GM19467 (cell line): ENCODE measurements at regions not wholly inside any gene's neighbourhood (a gene's known extent, or its start where the extent isn't known, plus 50 kb on each side); places are given as distances from the start of the nearest gene placed in this dataset.
"Not testable (repeated sequence)": the region's sequence is repeated elsewhere in the genome, so short reads cannot be mapped to it uniquely, and the experiment has no call there.

Source experiments
- ATAC-seq: cut with Tn5 transposase; IDR thresholded peaks from one replicate; pipeline ENCODE4 v1.9.1; 2021; ENCODE audit warnings: mild to moderate bottlenecking, moderate library complexity; ENCODE audit not compliant: unreplicated experiment

DNA sequence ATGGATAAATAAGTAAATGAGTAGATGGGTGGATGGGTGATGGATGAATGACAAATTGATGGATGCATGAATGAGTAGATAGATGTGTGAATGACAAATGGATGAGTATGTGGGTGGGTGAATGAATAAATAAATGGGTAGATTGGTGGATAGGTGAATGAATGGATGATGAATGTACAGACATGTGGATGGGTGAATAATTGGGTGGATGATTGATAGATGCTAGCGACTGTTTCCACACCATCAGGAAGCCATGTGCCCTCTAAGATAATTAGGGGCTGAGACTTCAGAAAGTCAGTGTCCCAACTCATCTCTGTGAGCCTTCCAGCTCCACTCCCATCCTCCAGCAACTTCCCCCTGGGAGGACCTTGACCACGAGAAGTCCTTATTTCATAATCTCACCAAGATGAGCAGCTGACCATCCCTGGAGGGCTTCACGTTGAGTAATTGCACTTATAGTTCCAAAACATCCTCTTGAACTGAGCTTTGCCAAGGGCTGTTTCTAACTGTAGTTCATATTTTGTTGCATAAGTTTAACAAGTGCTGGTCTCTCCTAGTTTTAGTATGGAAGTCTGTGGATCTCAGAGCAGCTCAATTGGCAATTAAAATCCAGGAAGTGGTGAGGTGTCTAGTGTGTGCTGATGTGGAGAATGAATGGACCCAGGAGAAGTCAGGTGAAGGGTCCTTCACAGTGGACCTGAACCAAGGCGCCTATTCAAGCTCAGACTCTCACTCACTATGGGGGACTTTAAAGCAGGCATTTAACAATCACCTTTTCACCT, 295.7 kb downstream of the ADGRD1 start:
- ATAC-seq: no peak

DNA sequence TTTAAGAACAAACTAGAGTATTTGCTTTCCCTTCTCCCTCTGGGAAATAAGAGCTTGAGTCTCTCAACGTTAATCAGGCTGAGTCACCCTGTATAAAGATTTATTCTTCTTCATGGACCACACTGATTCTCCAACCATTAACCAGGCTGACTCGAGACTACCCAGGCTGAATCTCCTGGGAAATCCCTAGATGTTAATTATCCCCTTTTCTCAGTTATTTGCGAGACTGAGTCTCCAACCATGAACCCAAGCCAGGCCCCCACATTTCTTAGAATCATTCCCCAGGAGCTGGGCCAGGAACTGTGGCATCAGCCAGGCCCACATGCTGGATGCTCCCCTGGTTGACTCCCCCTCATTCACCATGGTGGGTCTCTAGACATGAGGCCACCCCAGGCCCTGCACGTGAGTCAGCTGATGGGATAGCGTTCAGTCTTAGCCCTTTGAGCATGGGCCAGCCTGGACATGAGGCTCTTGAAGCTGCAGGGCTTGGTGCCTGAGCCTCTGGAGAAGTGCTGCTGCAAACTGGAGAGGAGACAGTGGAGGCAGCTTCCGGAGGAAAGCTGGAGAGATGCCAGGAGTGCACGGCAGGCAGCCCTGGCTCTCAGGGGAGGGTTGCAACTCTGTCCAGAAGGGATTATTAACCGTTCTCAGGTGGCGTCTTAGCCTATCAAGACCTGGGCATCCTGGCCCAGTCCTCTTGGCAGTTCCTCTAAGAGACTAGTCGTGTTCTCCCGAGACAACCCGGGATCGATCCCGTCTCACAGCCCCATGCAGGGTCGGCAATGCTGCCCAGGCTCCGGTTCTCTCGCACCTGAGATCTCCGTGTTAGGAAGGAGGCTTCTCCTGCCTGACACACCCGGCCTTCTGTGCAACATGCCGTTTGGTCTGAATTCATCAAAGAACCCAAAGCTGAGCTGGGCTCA, 296.6 kb downstream of the ADGRD1 start:
- no peak for ATAC-seq

DNA sequence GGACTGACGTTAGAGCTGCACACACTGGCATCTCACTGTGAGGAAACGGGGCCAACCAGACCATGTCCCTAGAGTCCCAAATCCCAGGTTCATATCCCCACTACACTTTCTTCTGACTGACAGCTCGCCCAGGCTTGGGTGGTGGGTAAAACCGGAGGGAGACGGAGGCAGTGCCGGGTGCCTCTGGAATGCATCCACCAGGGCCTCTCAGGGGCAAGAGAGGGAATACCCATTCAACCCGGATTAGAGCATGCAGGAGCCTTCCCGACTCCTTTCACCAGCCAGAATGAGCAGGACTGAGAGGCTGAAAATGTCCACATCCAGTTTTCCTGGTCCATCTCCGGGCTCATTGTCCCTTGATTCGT, 297.2 kb downstream of the ADGRD1 start:
- no peak for ATAC-seq

DNA sequence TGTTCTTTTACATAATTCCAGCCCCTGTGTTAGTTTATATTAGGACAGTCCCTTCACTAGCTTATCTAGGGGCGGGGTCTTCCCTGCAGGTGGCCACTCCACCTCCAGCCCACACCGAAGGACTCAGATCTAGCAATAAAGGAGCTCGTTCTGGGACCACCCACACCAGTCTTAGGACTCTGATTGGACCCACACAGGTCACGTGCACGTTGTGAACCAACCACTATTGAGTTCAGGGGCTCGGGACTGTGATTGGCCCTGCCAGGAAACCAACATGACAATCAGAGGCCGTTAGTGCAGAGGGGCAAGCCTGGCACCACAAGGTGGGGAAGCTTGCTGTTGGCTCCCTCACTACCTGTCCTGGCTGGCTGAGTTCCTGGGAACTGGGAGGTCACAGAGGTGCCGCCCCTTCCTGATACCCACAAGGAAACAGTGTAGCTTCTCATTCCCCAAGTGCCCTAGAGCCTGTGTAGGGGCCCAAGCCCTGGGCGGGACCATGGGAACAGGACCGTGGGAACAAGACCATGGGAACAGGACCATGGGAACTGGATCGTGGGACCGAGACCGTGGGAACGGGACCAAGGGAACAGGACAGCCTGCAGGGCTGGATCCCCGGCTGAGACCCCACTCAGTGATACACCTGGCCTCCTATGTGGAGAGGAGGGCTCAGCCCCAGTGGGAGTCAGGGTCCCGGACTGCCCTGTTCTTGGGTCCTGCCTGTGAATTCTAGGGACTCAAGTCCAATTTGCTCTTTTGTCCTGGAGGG, 297.8 kb downstream of the ADGRD1 start:
- no peak for ATAC-seq

DNA sequence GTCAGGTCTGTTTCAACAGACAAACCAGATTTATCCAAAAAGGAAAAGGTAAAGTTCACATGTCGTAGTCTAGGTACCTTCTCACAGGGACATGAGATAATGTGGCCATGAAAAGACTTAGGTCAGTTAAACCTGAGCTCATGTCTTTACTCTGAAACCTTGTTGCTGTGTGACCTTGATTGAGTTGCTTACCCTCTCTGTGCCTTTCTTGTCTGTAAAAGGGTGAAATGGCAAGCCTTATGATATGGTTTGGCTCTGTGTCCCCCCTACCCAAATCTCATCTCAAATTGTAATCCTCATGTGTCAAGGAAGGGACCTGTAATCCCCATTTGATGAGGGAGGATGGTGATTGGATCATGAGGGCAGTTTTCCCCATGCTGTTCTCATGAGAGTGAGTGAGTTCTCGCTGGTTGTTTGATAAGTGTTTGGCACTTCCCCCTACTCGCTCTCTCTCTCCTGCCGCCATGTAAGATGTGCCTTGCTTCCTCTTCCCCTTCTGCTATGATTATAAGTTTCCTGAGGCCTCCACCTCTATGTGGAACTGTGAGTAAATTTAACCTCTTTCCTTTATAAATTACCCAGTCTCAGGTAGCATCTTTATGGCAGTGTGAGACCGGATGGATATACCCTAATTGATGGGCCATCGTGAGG, 299.8 kb downstream of the ADGRD1 start:
- no peak for ATAC-seq

DNA sequence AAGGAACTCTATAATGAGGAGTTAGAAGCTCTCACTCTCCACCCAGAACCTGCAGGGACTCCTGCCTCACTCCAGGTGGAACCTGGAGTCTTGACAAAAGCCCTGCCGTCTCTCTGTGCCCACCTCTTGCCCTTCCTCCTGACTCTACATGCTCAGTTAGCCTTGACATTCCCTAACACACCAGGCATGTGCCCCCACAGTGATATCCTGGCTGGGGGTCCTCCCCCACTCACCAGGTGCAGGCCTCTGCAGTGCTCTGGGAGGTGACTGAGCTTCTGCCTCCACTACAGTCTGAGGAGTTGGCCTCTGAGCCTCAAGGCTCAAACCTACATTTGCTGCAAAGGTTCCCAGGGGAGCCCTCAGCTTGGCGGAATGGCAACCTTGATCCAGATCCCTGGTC, 300.7 kb downstream of the ADGRD1 start:
- no peak for ATAC-seq

DNA sequence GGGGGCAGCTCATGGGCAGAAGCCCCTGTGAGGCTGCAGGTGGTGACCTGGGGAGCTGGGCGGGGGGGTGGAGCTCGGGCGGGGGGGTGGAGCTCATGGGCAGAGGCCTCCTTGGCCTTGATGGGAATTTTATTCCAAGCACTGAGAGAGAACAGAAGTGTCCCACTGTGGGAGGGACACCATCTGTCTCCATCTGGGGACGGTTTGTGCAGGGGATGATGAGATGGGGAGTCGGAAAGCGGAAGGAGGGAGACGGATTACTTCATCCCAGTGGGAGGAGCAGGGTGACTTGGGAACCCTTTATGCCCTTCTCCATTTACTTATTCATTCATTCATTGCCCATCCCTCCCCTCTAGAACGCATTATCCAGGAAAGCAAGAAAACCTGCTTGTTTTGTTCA, 304.7 kb downstream of the ADGRD1 start:
- ATAC-seq: no peak

DNA sequence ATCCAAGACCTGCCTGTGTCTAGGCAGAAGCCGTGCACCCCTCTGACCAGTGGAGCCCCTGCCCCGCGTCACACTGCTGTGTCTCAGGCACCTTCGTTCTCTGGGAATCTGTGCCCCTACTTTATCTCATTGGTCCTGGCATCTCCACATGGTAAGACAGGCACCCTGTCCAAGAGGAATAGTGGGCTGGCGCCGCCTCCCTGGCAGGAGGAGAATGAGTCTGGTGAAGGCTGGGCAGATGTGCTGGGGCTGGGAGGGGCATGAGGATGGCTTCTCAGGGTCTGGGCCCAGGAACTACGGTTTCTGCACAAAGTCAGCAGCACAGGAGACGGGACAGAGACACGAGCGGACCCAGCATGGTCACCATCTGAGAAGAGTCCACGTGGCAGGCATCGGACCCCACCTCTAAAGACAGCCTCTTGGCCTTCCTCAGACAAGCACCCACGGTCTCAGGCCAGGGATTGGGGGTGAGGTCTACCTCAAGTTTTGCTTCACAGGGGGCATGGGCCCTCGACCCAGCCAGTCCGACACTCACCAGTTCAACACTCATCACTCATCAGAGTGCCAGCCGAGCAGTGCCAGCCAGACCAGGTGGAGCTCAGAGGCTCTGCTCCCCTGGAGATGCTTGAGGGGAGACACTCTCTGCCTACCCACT, 306.7 kb downstream of the ADGRD1 start:
- ATAC-seq: no peak

DNA sequence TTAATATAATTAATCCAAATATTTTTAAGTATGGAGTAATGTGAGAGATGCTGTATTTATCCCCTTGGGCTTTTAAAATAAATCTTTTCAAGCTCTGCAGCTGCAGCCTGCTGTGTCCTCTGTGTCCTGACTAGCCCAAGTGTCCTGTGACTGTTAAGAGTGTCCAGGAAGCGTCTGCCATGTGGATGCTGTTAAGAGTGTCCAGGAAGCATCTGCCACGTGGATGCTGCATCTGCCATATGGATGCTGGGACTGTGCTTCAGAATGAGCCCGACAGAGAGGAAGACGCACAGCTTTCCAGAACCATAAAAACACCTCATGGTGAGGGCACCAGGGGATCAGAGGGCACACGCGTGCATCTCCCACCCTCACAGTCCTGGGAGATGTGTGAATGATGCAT, 307.2 kb downstream of the ADGRD1 start:
- ATAC-seq: no peak

DNA sequence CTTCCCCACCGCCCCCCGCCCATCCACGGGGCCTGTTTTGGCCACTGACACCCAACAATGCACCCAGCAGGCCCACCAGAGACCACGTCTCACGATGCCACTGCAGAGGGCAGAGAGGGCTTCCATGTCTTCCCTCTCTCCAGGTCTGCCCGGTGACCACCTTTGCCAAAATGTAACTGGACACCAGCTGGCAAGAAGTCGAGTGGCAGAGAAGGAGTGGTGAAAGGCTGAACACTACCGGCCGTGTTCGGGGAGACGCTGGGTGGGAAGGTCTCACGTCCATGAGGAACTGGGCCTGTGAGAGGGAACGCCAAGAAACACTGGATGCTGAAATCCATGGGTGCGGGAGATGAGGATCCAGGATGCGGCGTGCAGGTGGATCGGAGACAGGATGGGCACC, 308.2 kb downstream of the ADGRD1 start:
- ATAC-seq: no peak

DNA sequence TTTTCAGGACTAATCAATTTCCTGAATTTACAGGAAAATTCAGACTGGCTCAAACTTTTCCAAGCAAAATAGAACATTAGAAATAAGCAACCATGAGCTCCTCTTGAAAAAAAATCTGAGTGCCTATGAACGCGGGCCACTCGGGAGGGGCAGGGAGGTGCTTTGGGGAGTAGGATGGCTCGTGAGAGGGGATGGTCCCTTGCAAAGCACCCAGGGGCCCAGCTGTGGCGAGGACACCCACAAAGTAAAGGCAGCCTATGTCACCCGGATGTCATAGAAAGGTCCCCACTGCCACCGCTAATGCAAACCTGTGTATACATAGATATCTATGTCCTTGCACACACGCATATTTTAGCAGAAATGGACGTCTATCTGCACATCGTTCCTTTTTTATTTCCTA, 309.9 kb downstream of the ADGRD1 start:
- ATAC-seq: no peak

DNA sequence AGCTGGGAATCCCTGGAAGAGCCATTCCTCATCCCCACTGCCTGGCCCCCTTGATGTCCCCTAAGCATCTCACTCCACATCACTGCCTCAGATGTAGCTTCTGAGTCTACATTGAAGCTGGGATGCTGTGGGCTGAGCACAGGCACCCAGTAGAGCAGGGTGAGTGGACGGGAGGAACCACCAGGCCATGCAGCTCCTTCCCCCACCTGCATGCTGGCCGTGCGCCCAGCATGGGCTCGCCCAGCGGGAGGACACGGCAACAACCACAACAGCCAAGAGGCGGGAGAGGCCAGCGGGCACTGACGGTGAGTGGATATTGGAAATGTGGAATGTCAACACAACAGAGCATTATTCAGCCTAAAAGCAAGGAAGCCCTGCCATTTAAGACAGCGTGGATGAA, 310.9 kb downstream of the ADGRD1 start:
- ATAC-seq: no peak

DNA sequence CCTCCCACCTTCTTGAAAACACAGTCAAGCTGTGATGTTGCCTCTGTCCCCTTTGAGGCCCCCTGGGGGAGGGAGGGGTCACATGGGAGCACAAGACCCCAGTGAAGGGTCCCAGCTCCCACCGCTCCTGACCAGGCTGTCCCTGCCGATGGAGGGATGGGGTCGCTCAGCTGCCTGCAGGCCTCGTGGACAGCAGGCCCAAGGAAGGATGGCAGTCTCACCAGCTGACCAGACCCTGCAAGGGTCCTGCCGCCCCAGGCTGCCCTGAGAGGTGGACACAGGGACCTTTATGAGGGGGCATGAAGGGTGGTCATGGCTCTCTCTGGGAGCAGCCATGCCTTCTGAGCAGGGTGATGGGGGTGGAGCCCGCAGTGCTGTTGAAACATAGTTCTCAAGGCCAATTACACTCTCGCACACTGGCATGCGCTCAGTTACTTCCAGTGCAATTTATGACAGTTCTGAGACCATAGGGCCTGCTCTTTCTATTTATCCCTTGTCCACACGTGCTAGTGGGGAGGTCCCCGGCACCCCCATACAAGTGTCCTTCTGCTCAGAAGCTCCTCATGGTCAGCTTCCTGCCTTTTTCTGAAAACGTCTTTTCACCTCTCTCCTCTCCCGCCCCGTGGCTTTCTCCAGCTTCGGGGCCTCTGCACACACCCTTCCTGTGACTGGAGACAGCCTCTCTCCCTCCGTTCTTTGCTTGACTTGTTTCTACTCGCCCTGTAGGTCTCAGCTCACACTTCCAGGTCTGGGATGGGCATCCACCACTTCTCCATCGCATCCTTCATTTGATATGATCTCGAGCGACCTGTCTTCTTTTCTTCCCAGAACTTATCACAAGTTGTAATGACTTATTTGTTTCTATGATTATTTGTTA, 313.1 kb downstream of the ADGRD1 start:
- no peak for ATAC-seq

DNA sequence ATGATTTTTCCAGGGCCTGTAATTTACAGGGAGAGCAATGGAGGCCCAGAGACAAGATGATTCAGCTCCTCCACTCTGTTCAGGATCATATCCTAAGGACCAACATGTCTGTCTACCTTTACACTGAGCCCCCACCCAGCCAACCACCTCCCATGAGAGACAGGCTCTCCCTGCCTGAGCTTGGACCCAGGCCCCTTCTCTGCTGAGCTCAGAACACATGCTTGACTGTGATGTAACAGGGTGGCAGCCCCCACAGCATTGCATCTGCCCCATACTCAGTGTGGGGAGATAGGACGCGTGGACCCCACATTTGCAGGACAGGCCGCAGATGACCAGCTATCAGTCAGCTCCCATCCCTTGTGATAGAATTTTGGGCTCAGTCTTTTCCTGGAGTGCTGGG, 313.9 kb downstream of the ADGRD1 start:
- ATAC-seq: no peak

DNA sequence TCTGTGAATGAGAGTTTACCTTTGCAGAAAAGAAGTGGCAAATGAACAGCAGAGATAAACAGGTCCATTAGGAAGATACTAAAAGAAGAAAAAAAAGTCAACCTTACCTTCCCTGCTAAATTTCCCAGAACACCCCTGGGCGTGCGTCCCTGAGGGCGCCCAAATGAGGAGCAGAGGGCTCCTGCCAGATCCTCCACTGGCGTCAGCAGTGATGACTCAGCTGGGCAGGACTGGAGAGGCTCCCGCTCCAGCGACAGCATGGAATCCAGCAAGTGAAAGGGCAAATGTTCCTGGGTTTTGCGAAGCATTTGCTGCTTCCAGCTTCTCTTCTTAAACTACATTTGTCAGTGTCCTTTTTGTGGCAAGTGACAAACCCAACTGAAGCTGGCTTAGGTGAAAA, 314.4 kb downstream of the ADGRD1 start:
- ATAC-seq: not testable (repeated sequence)

DNA sequence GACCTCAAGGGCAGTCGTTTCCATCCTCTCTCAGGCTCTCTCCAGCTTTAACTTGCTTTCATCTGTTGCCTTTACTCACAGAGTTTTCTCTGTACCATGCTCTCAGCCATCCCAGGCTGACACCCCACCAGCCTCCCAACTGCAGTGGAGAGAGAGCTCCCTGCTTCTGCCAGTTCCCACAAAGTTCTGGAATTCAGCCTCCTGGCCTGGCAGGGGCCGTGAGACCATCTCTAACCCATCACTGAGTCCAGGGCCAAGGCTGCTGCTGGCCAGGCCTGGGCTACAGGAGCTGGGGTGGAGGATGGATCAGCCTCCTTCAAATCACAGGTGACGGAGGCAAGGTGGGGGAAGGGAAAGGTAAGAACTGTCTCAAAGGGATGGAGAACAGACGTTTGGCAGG, 314.9 kb downstream of the ADGRD1 start:
- ATAC-seq: not testable (repeated sequence)

DNA sequence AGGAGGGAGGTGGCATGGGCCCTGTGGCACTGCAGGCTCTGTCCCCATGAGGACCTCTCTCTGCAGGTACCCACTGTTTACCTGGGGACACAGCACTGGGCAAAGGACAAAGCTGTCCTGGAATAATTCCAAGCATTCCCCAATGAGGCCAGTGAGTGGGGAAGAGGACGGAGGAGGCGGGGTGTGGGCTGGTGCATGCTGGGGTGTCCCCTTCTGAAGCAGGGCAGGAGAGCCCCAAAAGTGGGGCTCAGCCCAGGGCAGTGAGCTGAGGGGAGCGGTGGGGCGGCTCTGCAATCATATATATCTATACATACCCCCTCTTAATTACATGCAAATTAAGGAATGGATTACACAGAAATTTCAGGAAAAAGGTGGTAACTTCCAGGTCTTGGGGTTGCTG, 315.8 kb downstream of the ADGRD1 start:
- ATAC-seq: no peak

DNA sequence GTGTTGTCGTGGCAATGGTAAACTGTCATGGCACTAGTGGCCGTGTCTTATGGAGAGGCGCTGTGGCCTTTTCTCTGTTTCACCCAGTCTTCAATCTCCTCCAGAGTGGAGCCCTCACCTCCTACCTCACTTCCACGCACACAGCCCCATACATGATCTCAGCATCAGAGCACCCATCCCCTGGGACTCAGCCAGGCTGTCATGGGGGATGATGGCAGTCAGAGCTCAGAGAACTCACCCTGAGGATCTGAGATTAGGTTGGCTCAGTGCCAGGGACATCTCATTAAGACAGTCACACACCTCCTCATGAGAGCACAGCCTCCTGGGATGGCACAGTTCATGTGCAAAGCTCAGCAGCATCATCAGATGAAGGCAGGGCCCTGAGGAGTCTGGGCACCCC, 316.3 kb downstream of the ADGRD1 start:
- not testable (repeated sequence) for ATAC-seq

DNA sequence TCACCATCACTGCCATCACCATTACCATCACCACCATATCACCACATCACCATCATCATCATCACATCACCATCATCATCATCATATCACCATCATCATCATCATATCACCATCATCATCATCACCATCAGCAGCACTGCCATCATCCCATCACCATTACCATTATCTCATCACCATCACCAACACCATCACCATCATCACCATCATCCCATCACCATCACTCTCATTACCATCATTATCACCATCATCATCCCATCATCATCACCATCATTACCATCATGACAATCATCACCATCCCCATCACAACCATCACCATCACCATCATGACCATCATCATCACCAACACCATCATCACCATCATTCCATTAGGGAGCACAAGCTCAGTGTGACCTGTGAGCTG, 318.0 kb downstream of the ADGRD1 start:
- ATAC-seq: no peak
